ENCODE measurements at regions not wholly inside any gene's neighbourhood (a gene's known extent, or its start where the extent isn't known, plus 50 kb on each side); places are given as distances from the start of the nearest gene placed in this dataset.

- Mint-ChIP-seq H3K36me3 (no peaks in the 10 kb centered on the region), H3K27me3 (no peaks in the 10 kb centered on the region), H3K27ac (no peak overlapping the region), H3K4me1 (no peaks in the 10 kb centered on the region), H3K4me3 (no peak overlapping the region), H3K9me3 (no peaks in the 10 kb centered on the region)
- Histone ChIP-seq H3K4me3 (ENCODE audit: control insufficient read depth in 1 of 2, extremely low read depth in 1 of 2, low read length in 1 of 2) (no peak overlapping the region), H3K27ac (ENCODE audit: low read length) (no peak overlapping the region), H3K4me1 (ENCODE audit: control insufficient read depth in 1 of 2, extremely low read depth in 1 of 2, insufficient read depth in 2 of 2, low read length in 2 of 2) (no peaks in the 10 kb centered on the region), H3K27me3 (replicated peaks in 1 of 2; ENCODE audit: control insufficient read depth in 2 of 2, extremely low read depth in 1 of 2, insufficient read depth in 2 of 2, low read length in 1 of 2) (peaks cover 0 to 2% of the 10 kb centered on the region in 2 experiments), H3K9me3 (no peaks in the 10 kb centered on the region), H3K36me3 (ENCODE audit: control insufficient read depth in 2 of 2, extremely low read depth in 1 of 2, insufficient read depth in 1 of 2, low read length in 1 of 2) (no peaks in the 10 kb centered on the region)
- ChIA-PET CTCF (no interaction called here), POLR2A (no interaction called here)
- DNase-seq: no peak
- no peak for ATAC-seq (replicated peaks in 1 of 4)
- 74% methylated on average over 5 of the region's 7 CpGs for WGBS (ENCODE audit: insufficient coverage)
These were observed 54.5 kb upstream of the UBE2E1 start for GRCh38 chr3:23751212-23751723.

GRCh38 chr3:23752126-23752525 lies 53.6 kb upstream of the UBE2E1 start:
- Mint-ChIP-seq H3K27me3 (no peaks in the 10 kb centered on the region), H3K4me3 (no peak overlapping the region), H3K36me3 (no peaks in the 10 kb centered on the region), H3K27ac (no peak overlapping the region), H3K4me1 (no peaks in the 10 kb centered on the region), H3K9me3 (no peaks in the 10 kb centered on the region)
- no peaks in the 10 kb centered on the region for H3K9me3 ChIP-seq
- no peak for DNase-seq
- peaks cover 0 to 2% of the 10 kb centered on the region in 2 experiments for H3K27me3 ChIP-seq (replicated peaks in 1 of 2; ENCODE audit: control insufficient read depth in 2 of 2, extremely low read depth in 1 of 2, insufficient read depth in 2 of 2, low read length in 1 of 2)
- no peaks in the 10 kb centered on the region for H3K4me1 ChIP-seq (ENCODE audit: control insufficient read depth in 1 of 2, extremely low read depth in 1 of 2, insufficient read depth in 2 of 2, low read length in 2 of 2)
- no peaks in the 10 kb centered on the region for H3K36me3 ChIP-seq (ENCODE audit: control insufficient read depth in 2 of 2, extremely low read depth in 1 of 2, insufficient read depth in 1 of 2, low read length in 1 of 2)
- no peak overlapping the region for H3K4me3 ChIP-seq (ENCODE audit: control insufficient read depth in 1 of 2, extremely low read depth in 1 of 2, low read length in 1 of 2)
- ChIA-PET POLR2A (interaction anchor here (0.5 to 0.6 kb wide), 2 partner anchors 24 to 646 kb away, joined by 5 to 9 read pairs; no protein-coding TSS in a partner anchor), CTCF (interaction anchor here in 1 of 2 donors (0.6 kb wide), 1 partner anchor 178 kb away, joined by 3 read pairs; no protein-coding TSS in a partner anchor)
- no peak for ATAC-seq (replicated peaks in 1 of 4)
- H3K27ac ChIP-seq (ENCODE audit: low read length): no peak overlapping the region
- 50% methylated on average over 1 of the region's 3 CpGs for WGBS (ENCODE audit: insufficient coverage)

GRCh38 chr3:23754215-23754614 lies 51.5 kb upstream of the UBE2E1 start:
- 82% methylated on average over 2 of the region's 4 CpGs for WGBS (ENCODE audit: insufficient coverage)
- Mint-ChIP-seq H3K27me3 (no peaks in the 10 kb centered on the region), H3K36me3 (no peaks in the 10 kb centered on the region), H3K9me3 (no peaks in the 10 kb centered on the region), H3K27ac (no peak overlapping the region), H3K4me1 (peaks cover 0 to 2% (median 0%) of the 10 kb centered on the region in 3 donors), H3K4me3 (no peak overlapping the region)
- Histone ChIP-seq H3K4me3 (ENCODE audit: control insufficient read depth in 1 of 2, extremely low read depth in 1 of 2, low read length in 1 of 2) (no peak overlapping the region), H3K36me3 (ENCODE audit: control insufficient read depth in 2 of 2, extremely low read depth in 1 of 2, insufficient read depth in 1 of 2, low read length in 1 of 2) (no peaks in the 10 kb centered on the region), H3K27ac (ENCODE audit: low read length) (no peak overlapping the region), H3K4me1 (ENCODE audit: control insufficient read depth in 1 of 2, extremely low read depth in 1 of 2, insufficient read depth in 2 of 2, low read length in 2 of 2) (peaks cover 0 to 2% of the 10 kb centered on the region in 2 experiments), H3K27me3 (replicated peaks in 1 of 2; ENCODE audit: control insufficient read depth in 2 of 2, extremely low read depth in 1 of 2, insufficient read depth in 2 of 2, low read length in 1 of 2) (peaks cover 0 to 2% of the 10 kb centered on the region in 2 experiments), H3K9me3 (no peaks in the 10 kb centered on the region)
- ATAC-seq (replicated peaks in 1 of 4): no peak
- DNase-seq: no peak
- ChIA-PET POLR2A (no interaction called here), CTCF (no interaction called here)
